ENCODE measurements at regions not wholly inside any gene's neighbourhood (a gene's known extent, or its start where the extent isn't known, plus 50 kb on each side); places are given as distances from the start of the nearest gene placed in this dataset.

DNA sequence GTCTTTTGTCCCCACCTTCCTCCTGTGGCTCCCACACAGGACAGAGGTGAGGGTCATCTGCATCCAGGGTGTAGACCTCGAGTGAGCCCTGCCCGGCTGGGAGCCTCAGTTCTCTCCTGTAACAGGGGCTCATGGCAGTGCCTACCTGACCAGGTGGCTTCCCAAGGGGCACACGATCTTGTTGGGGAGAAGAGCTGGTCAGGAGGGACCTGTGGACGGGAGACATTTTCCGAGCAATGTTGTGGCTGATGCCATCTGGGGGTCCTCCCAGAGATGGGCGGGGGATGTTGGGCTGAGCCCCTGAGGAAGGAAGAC is 51.9 kb downstream of the CEBPB start:
- H3K9ac ChIP-seq (ENCODE audit: low read length in 5 of 5), result no peak overlapping the region
- peaks cover 0 to 28% (median 13%) of the 10 kb centered on the region in 5 donors for H3K4me1 ChIP-seq (ENCODE audit: control insufficient read depth in 5 of 5, insufficient read depth in 5 of 5, low read length in 5 of 5)
- no peaks in the 10 kb centered on the region for H3K27me3 ChIP-seq (ENCODE audit: control insufficient read depth in 5 of 5, insufficient read depth in 4 of 5, low read length in 5 of 5)
- no peak overlapping the region for H3K27ac ChIP-seq (ENCODE audit: low read depth, low read length)
- H3K4me3 ChIP-seq (ENCODE audit: low read depth in 1 of 5, low read length in 5 of 5), result no peak overlapping the region
- H3K9me3 ChIP-seq (ENCODE audit: control insufficient read depth in 5 of 5, low read length in 5 of 5), result no peaks in the 10 kb centered on the region
- H3K36me3 ChIP-seq (ENCODE audit: control insufficient read depth in 5 of 5, insufficient read depth in 5 of 5, low read length in 5 of 5), result no peaks in the 10 kb centered on the region

DNA sequence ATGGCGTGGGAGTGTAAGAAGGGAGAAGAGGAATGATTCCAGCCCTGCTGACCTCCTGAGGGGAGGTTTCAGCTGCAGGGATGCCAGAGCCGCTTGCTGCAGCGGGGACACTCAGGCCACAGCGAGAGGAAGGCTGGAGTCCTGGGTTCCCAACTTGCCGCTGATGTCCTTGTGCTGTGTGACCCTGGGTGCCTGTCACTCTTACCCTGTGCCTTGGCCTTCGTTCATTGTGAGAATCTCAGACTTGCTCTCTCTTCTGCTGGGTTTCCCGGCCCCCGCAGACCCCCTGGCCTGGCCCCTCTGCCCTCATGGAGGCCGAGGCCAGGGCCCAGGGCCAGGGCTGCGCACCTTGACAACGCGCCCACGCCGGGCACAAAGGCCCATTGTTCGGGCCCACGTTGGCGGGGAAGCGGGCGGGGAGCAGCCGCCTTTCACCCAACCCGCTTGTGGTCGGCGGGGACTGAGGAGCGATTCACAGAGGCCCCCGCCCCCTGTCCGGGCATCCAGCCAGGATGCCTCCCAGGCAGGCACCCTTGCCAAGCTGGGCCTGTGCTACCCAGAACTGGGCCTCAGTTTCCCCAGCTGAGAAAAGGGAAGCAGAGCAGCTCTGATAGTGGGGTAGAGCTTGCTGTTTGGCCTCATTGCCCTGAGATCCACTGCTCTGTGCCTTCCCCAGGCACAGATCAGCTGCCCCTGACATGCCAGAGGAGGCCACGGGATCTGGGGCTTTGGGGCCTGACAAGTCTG is 52.4 kb downstream of the CEBPB start:
- Histone ChIP-seq H3K9me3 (ENCODE audit: control insufficient read depth in 5 of 5, low read length in 5 of 5) (no peaks in the 10 kb centered on the region), H3K4me1 (ENCODE audit: control insufficient read depth in 5 of 5, insufficient read depth in 5 of 5, low read length in 5 of 5) (peaks cover 0 to 30% (median 18%) of the 10 kb centered on the region in 5 donors), H3K36me3 (ENCODE audit: control insufficient read depth in 5 of 5, insufficient read depth in 5 of 5, low read length in 5 of 5) (no peaks in the 10 kb centered on the region), H3K27me3 (ENCODE audit: control insufficient read depth in 5 of 5, insufficient read depth in 4 of 5, low read length in 5 of 5) (no peaks in the 10 kb centered on the region), H3K9ac (ENCODE audit: low read length in 5 of 5) (peak overlapping the region in 1 of 5 donors; percentile 32), H3K4me3 (ENCODE audit: low read depth in 1 of 5, low read length in 5 of 5) (no peak overlapping the region), H3K27ac (ENCODE audit: low read depth, low read length) (no peak overlapping the region)

DNA sequence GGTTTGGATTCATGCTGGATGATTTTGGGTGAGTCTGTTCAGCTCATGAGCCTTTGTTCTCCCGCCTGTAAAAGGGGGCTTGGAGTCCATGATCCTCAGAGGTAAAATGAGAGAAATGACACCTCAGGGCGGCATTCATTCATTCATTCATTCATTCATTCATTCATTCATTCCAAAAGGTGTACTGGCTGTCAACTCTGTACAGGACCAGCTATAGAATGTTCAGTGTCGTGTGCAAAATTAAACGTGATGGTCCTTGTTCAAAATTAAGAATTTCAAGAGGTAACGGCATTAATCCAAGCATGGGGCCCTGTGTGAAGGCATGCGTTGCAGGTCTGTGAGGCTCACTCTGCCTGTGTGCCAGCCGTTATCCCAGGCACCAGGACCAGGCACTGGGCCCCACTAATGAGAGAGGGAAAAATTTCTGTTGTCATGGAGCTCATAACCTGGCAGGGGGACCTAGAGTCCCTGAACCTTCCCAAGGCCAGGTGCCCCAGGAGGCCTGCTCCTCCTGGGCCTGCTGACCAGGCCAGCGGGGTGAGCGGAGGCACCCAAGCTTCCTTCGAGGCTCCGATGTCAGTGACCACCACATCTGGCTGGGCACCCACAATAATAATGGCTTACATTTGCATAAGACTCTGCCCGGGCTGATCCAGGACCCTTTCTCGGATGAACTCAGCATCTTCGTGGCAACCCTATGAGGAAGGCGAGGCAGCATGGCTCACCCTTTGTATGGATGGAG is 53.2 kb downstream of the CEBPB start:
- H3K9ac ChIP-seq (ENCODE audit: low read length in 5 of 5), result no peak overlapping the region
- no peak overlapping the region for H3K4me3 ChIP-seq (ENCODE audit: low read depth in 1 of 5, low read length in 5 of 5)
- no peak overlapping the region for H3K27ac ChIP-seq (ENCODE audit: low read depth, low read length)
- H3K27me3 ChIP-seq (ENCODE audit: control insufficient read depth in 5 of 5, insufficient read depth in 4 of 5, low read length in 5 of 5), result no peaks in the 10 kb centered on the region
- H3K36me3 ChIP-seq (ENCODE audit: control insufficient read depth in 5 of 5, insufficient read depth in 5 of 5, low read length in 5 of 5), result no peaks in the 10 kb centered on the region
- H3K4me1 ChIP-seq (ENCODE audit: control insufficient read depth in 5 of 5, insufficient read depth in 5 of 5, low read length in 5 of 5), result peaks cover 0 to 33% (median 22%) of the 10 kb centered on the region in 5 donors
- H3K9me3 ChIP-seq (ENCODE audit: control insufficient read depth in 5 of 5, low read length in 5 of 5), result no peaks in the 10 kb centered on the region

DNA sequence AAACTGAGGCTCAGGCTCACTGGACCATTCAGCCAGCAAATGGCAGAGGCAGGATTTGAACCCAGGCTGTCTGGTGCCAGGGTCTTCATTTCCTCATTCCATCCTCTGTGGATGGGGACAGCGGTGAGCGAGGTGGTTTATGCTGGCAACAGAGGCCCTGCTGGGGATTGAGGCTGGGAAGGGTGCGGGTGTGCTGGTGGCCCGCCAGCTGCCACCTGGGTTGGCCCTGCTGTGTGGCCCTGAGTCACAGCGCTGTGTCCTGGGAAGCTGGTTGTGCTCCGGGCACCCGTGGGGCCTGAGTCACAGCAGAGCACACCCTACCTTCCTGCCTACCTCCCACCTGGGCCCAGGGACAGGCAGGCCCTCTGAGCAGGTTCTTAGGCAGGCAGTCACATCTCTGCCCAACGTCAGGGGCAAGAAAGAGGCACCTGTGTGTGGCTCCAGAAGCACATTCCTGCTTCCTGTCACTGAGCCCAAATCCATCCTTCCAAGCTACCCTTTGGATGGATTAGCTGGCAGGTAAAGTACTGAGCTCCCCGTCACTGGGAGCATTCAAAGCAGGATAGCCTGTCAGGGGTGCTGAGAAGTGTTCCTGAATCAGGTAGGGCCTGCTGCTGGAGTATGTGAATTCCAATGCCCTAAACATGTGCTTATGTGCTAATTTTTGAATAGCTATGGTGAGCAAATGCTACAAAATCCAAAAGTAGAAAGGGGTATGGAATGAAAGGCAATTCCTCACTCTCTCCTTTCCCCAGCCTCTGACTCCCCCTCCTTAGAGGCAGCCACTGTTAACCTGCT is 53.9 kb downstream of the CEBPB start:
- H3K27me3 ChIP-seq (ENCODE audit: control insufficient read depth in 5 of 5, insufficient read depth in 4 of 5, low read length in 5 of 5), result no peaks in the 10 kb centered on the region
- H3K9me3 ChIP-seq (ENCODE audit: control insufficient read depth in 5 of 5, low read length in 5 of 5), result no peaks in the 10 kb centered on the region
- H3K4me3 ChIP-seq (ENCODE audit: low read depth in 1 of 5, low read length in 5 of 5), result no peak overlapping the region
- peak overlapping the region in 1 of 5 donors; percentile 53 for H3K9ac ChIP-seq (ENCODE audit: low read length in 5 of 5)
- H3K4me1 ChIP-seq (ENCODE audit: control insufficient read depth in 5 of 5, insufficient read depth in 5 of 5, low read length in 5 of 5), result peaks cover 0 to 41% (median 22%) of the 10 kb centered on the region in 5 donors
- no peaks in the 10 kb centered on the region for H3K36me3 ChIP-seq (ENCODE audit: control insufficient read depth in 5 of 5, insufficient read depth in 5 of 5, low read length in 5 of 5)
- peak overlapping the region; percentile 97 for H3K27ac ChIP-seq (ENCODE audit: low read depth, low read length)

DNA sequence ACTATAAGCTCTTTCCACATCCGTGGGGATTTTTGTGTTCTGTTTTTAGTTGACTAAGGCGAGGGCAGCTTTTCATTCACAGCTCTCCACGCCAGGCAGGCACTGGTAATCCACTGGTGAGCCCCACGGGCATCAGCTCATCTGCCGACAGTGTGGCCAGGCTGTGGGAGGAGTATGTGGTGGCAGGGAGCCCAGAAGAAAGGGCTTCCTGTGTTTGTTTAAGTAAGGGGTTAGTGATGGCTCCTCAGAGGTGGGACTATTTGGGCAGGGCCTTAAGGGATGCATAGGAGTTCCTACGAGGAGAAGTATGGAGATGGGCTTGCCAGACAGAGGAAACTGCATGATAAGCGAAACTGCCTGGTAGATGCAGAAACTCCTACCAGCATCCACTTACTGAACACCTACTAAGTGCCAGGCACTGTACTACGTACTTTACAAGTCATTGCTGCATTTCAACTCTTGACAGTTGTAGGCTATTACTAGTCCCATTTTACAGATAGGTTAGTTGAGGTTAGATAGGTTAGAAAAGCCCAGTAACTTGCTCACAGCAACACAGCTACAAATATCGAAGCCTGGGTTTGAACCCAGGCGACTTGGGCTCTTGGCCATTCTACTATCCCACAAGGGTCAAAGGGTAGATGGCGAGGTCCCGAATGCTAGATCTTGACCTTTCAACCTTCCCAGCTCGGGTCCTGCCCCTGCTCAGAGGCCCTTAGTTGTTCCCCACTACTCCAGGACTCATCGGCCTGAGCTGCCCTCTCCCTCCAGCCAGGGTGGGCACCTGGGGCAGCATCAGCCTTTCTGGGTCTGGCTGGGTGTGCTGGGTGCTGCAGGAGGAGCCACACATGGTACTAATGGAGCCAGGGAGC is 55.1 kb downstream of the CEBPB start:
- Histone ChIP-seq H3K36me3 (ENCODE audit: control insufficient read depth in 5 of 5, insufficient read depth in 5 of 5, low read length in 5 of 5) (no peaks in the 10 kb centered on the region), H3K9me3 (ENCODE audit: control insufficient read depth in 5 of 5, low read length in 5 of 5) (no peaks in the 10 kb centered on the region), H3K4me1 (ENCODE audit: control insufficient read depth in 5 of 5, insufficient read depth in 5 of 5, low read length in 5 of 5) (peaks cover 0 to 52% (median 22%) of the 10 kb centered on the region in 5 donors), H3K4me3 (ENCODE audit: low read depth in 1 of 5, low read length in 5 of 5) (no peak overlapping the region), H3K27ac (ENCODE audit: low read depth, low read length) (peak overlapping the region; percentile 97), H3K9ac (ENCODE audit: low read length in 5 of 5) (peak overlapping the region in 3 of 5 donors; percentile 8 to 53 (median 13)), H3K27me3 (ENCODE audit: control insufficient read depth in 5 of 5, insufficient read depth in 4 of 5, low read length in 5 of 5) (no peaks in the 10 kb centered on the region)

DNA sequence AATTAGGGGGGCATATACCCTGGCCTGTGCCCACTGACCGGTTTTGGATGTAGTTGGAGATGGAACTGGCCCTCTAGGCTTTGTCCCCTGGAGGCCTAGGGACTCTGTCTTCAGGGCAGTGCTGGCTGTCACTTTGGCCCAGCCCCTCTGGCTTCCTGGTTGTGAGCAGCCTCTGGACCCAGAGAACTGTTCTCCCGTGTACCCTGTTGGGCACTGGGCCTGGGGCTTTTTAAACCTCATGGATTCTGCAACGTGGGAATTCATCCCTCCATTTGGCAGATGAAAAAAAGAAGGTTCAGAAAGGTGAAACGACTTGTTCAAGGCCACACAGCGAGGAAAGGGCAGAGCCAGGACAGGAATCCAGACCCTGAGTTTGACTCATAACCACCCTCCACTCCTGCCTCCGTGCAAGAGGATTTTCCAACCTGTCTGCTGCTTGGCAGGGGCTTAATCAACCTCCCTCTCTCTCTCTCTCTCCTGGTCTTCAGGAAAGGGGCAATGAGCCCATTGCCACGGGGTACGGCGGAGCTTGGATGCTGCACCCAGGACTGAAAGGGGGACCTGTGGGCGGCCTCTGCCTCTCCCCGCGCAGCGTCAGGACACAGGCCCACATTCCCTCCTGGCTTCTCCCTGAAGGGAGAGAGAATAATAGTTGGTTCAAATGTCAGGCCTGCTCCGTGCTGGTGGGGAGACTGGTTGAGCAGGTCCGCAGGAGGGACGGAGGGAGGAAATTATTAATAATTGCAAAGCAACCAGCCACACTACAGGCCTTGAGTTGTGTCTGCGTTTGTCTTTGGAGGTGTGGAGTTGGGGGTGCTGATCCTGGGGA is 56.0 kb downstream of the CEBPB start:
- Histone ChIP-seq H3K9me3 (ENCODE audit: control insufficient read depth in 5 of 5, low read length in 5 of 5) (no peaks in the 10 kb centered on the region), H3K4me3 (ENCODE audit: low read depth in 1 of 5, low read length in 5 of 5) (no peak overlapping the region), H3K27ac (ENCODE audit: low read depth, low read length) (peak overlapping the region; percentile 97), H3K27me3 (ENCODE audit: control insufficient read depth in 5 of 5, insufficient read depth in 4 of 5, low read length in 5 of 5) (no peaks in the 10 kb centered on the region), H3K4me1 (ENCODE audit: control insufficient read depth in 5 of 5, insufficient read depth in 5 of 5, low read length in 5 of 5) (peaks cover 0 to 57% (median 22%) of the 10 kb centered on the region in 5 donors), H3K9ac (ENCODE audit: low read length in 5 of 5) (peak overlapping the region in 3 of 5 donors; percentile 8 to 37 (median 36)), H3K36me3 (ENCODE audit: control insufficient read depth in 5 of 5, insufficient read depth in 5 of 5, low read length in 5 of 5) (no peaks in the 10 kb centered on the region)

DNA sequence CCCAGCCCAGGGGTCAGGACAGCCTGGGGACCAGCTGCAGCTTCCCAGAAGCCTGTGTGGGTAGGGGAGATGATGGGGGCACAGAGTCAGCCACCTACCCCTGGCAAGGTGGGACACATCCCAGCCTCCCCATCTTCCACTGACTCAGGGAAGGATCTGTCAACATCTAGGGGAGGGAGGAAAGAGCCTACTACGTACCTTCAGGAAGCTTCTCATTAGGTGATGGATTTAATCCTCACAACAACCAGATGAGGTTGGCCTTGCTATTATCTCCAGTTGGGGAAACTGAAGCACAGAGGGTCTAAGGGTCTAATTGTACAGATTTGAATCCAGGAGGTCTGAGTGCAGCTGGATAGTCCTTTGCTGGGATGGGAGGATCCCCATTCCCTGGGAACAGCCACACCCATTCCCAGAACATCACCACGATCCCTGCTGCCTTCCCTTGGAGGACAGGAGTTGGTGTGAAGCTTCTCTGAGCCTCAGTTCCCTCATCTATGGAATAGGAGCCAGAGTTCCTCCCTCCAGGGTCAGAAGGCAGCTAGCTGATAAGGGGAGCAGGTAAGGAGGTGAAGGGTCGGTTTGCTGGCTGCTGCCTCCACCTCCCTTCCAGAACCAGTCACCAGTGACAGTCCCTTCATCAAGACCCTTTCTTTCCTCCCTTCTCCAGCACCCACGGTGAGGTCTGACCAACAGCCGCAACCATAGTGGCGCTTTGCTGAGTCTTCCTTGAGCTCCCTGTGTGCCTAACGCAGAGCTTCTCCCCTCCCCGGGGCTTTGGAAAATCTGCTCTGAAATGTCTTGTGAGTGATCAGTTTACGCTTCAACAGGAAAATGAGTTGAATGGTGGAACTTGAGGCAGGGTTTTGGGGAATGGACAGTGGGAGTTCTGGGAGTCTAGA is 56.8 kb downstream of the CEBPB start:
- H3K27ac ChIP-seq (ENCODE audit: low read depth, low read length), result peak overlapping the region; percentile 97
- H3K4me1 ChIP-seq (ENCODE audit: control insufficient read depth in 5 of 5, insufficient read depth in 5 of 5, low read length in 5 of 5), result peaks cover 0 to 57% (median 22%) of the 10 kb centered on the region in 5 donors
- H3K4me3 ChIP-seq (ENCODE audit: low read depth in 1 of 5, low read length in 5 of 5), result no peak overlapping the region
- H3K27me3 ChIP-seq (ENCODE audit: control insufficient read depth in 5 of 5, insufficient read depth in 4 of 5, low read length in 5 of 5), result no peaks in the 10 kb centered on the region
- H3K9me3 ChIP-seq (ENCODE audit: control insufficient read depth in 5 of 5, low read length in 5 of 5), result no peaks in the 10 kb centered on the region
- H3K9ac ChIP-seq (ENCODE audit: low read length in 5 of 5), result peak overlapping the region in 4 of 5 donors; percentile 22 to 70 (median 50)
- no peaks in the 10 kb centered on the region for H3K36me3 ChIP-seq (ENCODE audit: control insufficient read depth in 5 of 5, insufficient read depth in 5 of 5, low read length in 5 of 5)

DNA sequence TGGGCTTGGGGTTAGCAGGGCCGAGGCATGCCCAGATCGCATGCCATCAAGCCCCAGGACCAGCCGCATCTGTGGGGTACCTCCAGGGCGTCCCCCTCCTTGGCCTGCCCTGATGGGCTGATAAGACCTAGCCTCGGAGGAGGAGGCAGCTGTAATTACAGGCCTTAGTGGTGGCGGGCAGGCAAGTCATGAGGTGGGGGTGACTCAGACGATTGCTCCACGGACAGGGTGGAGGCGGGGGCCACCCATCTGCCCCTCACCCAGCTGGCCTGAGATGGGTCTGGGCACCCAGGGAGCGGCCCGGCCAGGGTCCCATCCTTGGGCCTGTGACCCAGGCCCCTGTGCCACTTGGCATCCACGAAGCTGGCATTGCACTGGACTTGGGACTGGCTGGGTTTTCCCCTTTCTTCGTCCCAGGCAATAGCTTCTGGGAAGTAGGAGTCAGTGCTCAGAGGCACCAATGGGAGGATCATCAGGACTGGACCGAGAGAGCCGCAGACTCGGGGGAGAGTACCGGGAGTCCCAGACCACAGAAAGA is 57.5 kb downstream of the CEBPB start:
- Histone ChIP-seq H3K36me3 (ENCODE audit: control insufficient read depth in 5 of 5, insufficient read depth in 5 of 5, low read length in 5 of 5) (no peaks in the 10 kb centered on the region), H3K27ac (ENCODE audit: low read depth, low read length) (peak overlapping the region; percentile 97), H3K4me1 (ENCODE audit: control insufficient read depth in 5 of 5, insufficient read depth in 5 of 5, low read length in 5 of 5) (peaks cover 0 to 56% (median 22%) of the 10 kb centered on the region in 5 donors), H3K9me3 (ENCODE audit: control insufficient read depth in 5 of 5, low read length in 5 of 5) (no peaks in the 10 kb centered on the region), H3K9ac (ENCODE audit: low read length in 5 of 5) (peak overlapping the region in 4 of 5 donors; percentile 22 to 70 (median 50)), H3K4me3 (ENCODE audit: low read depth in 1 of 5, low read length in 5 of 5) (no peak overlapping the region), H3K27me3 (ENCODE audit: control insufficient read depth in 5 of 5, insufficient read depth in 4 of 5, low read length in 5 of 5) (no peaks in the 10 kb centered on the region)
